ENCODE measurements at regions not wholly inside any gene's neighbourhood (a gene's known extent, or its start where the extent isn't known, plus 50 kb on each side); places are given as distances from the start of the nearest gene placed in this dataset.

- Histone ChIP-seq H3K36me3 (no peaks in the 10 kb centered on the region), H3K27ac (no peak overlapping the region), H3K9me3 (no peaks in the 10 kb centered on the region), H3K27me3 (no peaks in the 10 kb centered on the region), H3K4me3 (no peak overlapping the region), H3K4me1 (peaks cover 0 to 10% (median 7%) of the 10 kb centered on the region in 4 donors)
- in situ Hi-C loops (cut with MboI; ENCODE audit: low pct_ligation_motif_present in 1 of 4, low pct_unique_long_range_greater_than_20kb in 1 of 4, low sequenced_read_pairs in 3 of 4) (no loop called here), intact Hi-C loops (cut with DNase I; ENCODE audit: low total_unique reads) (no loop called here)
- no peak for TF ChIP-seq POLR2A (IDR thresholded peaks at IDR 0.05)
- TF ChIP-seq CTCF (IDR thresholded peaks at IDR 0.05) = no peak
- no peak for TF ChIP-seq EP300 (IDR thresholded peaks at IDR 0.05; ENCODE audit: low read depth)
- TF ChIP-seq POLR2AphosphoS5 (IDR thresholded peaks at IDR 0.05) = no peak
- DNase-seq = no peak
- WGBS, 2 donors (ENCODE audit: low coverage in 1 of 2) = 80 to 81% methylated on average over 1 to 4 of the region's 4 CpGs
Observed at GRCh38 chr1:229088711-229089110, 182.2 kb upstream of the RAB4A start.

GRCh38 chr1:229089586-229090208, 181.2 kb upstream of the RAB4A start:
- Histone ChIP-seq H3K27ac (no peak overlapping the region), H3K4me1 (peaks cover 0 to 15% (median 9%) of the 10 kb centered on the region in 4 donors), H3K4me3 (no peak overlapping the region), H3K36me3 (no peaks in the 10 kb centered on the region), H3K27me3 (no peaks in the 10 kb centered on the region), H3K9me3 (no peaks in the 10 kb centered on the region)
- in situ Hi-C loops (cut with MboI; ENCODE audit: low pct_ligation_motif_present in 1 of 4, low pct_unique_long_range_greater_than_20kb in 1 of 4, low sequenced_read_pairs in 3 of 4) = no loop called here
- TF ChIP-seq POLR2AphosphoS5 (IDR thresholded peaks at IDR 0.05) (no peak), POLR2A (IDR thresholded peaks at IDR 0.05) (no peak), CTCF (IDR thresholded peaks at IDR 0.05) (no peak), EP300 (IDR thresholded peaks at IDR 0.05; ENCODE audit: low read depth) (no peak)
- intact Hi-C loops (cut with DNase I; ENCODE audit: low total_unique reads) = no loop called here
- no peak for DNase-seq
- 85% methylated on average over 3 of the region's 4 CpGs; no CpG with 5 or more reads in 1 of the 2 donors for WGBS, 2 donors (ENCODE audit: low coverage in 1 of 2)

- no peaks in the 10 kb centered on the region for H3K36me3 ChIP-seq
- DNase-seq = no peak
- no peaks in the 10 kb centered on the region for H3K9me3 ChIP-seq
- 88% methylated on average over 7 of the region's 7 CpGs; no CpG with 5 or more reads in 1 of the 2 donors for WGBS, 2 donors (ENCODE audit: low coverage in 1 of 2)
- in situ Hi-C loops (cut with MboI; ENCODE audit: low pct_ligation_motif_present in 1 of 4, low pct_unique_long_range_greater_than_20kb in 1 of 4, low sequenced_read_pairs in 3 of 4) (no loop called here), intact Hi-C loops (cut with DNase I; ENCODE audit: low total_unique reads) (no loop called here)
- no peaks in the 10 kb centered on the region for H3K27me3 ChIP-seq
- H3K4me1 ChIP-seq = peaks cover 0 to 15% (median 9%) of the 10 kb centered on the region in 4 donors
- H3K4me3 ChIP-seq = no peak overlapping the region
- no peak for TF ChIP-seq EP300 (IDR thresholded peaks at IDR 0.05; ENCODE audit: low read depth)
- TF ChIP-seq POLR2AphosphoS5 (IDR thresholded peaks at IDR 0.05) = no peak
- no peak for TF ChIP-seq CTCF (IDR thresholded peaks at IDR 0.05)
- H3K27ac ChIP-seq = no peak overlapping the region
Observed at GRCh38 chr1:229091721-229092136, 179.2 kb upstream of the RAB4A start.

- H3K36me3 ChIP-seq = no peaks in the 10 kb centered on the region
- H3K4me1 ChIP-seq = peaks cover 0 to 15% (median 9%) of the 10 kb centered on the region in 4 donors
- in situ Hi-C loops (cut with MboI; ENCODE audit: low pct_ligation_motif_present in 1 of 4, low pct_unique_long_range_greater_than_20kb in 1 of 4, low sequenced_read_pairs in 3 of 4) = no loop called here
- intact Hi-C loops (cut with DNase I; ENCODE audit: low total_unique reads) = no loop called here
- H3K9me3 ChIP-seq = no peaks in the 10 kb centered on the region
- H3K27ac ChIP-seq = no peak overlapping the region
- 67 to 80% methylated on average over 3 to 8 of the region's 8 CpGs for WGBS, 2 donors (ENCODE audit: low coverage in 1 of 2)
- TF ChIP-seq POLR2A (IDR thresholded peaks at IDR 0.05) (no peak), CTCF (IDR thresholded peaks at IDR 0.05) (no peak), POLR2AphosphoS5 (IDR thresholded peaks at IDR 0.05) (no peak), EP300 (IDR thresholded peaks at IDR 0.05; ENCODE audit: low read depth) (no peak)
- H3K27me3 ChIP-seq = no peaks in the 10 kb centered on the region
- H3K4me3 ChIP-seq = no peak overlapping the region
- no peak for DNase-seq
Observed at GRCh38 chr1:229092377-229093237, 178.3 kb upstream of the RAB4A start.
